ENCODE measurements at regions not wholly inside any gene's neighbourhood (a gene's known extent, or its start where the extent isn't known, plus 50 kb on each side); places are given as distances from the start of the nearest gene placed in this dataset.

GRCh38 chr2:144826105-144826504 lies 306.2 kb upstream of the ZEB2 start:
- Histone ChIP-seq H3K36me3 (replicated peaks in 1 of 2) (no peaks in the 10 kb centered on the region), H3K4me3 (no peak overlapping the region), H3K4me1 (replicated peaks in 1 of 2) (no peaks in the 10 kb centered on the region), H3K27me3 (no peaks in the 10 kb centered on the region), H3K27ac (peak overlapping the region in 2 of 5 donors; percentile 10 to 36), H3K9me3 (replicated peaks in 1 of 3) (peaks cover 0 to 4% (median 0%) of the 10 kb centered on the region in 3 donors)
- 40 to 44% (median 42%) methylated on average over 2 of the region's 2 CpGs for WGBS, 4 donors
- intact Hi-C loops (cut with DNase I), result no loop called here
- no peak for TF ChIP-seq CTCF (IDR thresholded peaks at IDR 0.05)
- TF ChIP-seq POLR2A (IDR thresholded peaks at IDR 0.05), result no peak
- no peak for DNase-seq

- intact Hi-C loops (cut with DNase I), result no loop called here
- 77 to 84% (median 79%) methylated on average over 3 of the region's 3 CpGs for WGBS, 4 donors
Measured at GRCh38 chr2:144825331-144826020, 305.6 kb upstream of the ZEB2 start.

GRCh38 chr2:144824306-144825080 lies 304.6 kb upstream of the ZEB2 start:
- 74 to 87% (median 83%) methylated on average over 3 of the region's 3 CpGs for WGBS, 4 donors
- intact Hi-C loops (cut with DNase I), result no loop called here

More at GRCh38 chr2:144825331-144826020, 305.6 kb upstream of the ZEB2 start:
- no peak overlapping the region for H3K4me3 ChIP-seq
- no peak for TF ChIP-seq CTCF (IDR thresholded peaks at IDR 0.05)
- no peak for TF ChIP-seq POLR2A (IDR thresholded peaks at IDR 0.05)
- peak overlapping the region in 2 of 5 donors; percentile 27 to 47 for H3K27ac ChIP-seq
- no peaks in the 10 kb centered on the region for H3K4me1 ChIP-seq (replicated peaks in 1 of 2)
- DNase-seq, result no peak
- no peaks in the 10 kb centered on the region for H3K36me3 ChIP-seq (replicated peaks in 1 of 2)
- H3K27me3 ChIP-seq, result no peaks in the 10 kb centered on the region
- H3K9me3 ChIP-seq (replicated peaks in 1 of 3), result peaks cover 0 to 4% (median 0%) of the 10 kb centered on the region in 3 donors

More at GRCh38 chr2:144824306-144825080, 304.6 kb upstream of the ZEB2 start:
- Histone ChIP-seq H3K9me3 (replicated peaks in 1 of 3) (peaks cover 0 to 4% (median 0%) of the 10 kb centered on the region in 3 donors), H3K36me3 (replicated peaks in 1 of 2) (no peaks in the 10 kb centered on the region), H3K27ac (peak overlapping the region in 2 of 5 donors; percentile 27 to 47), H3K4me1 (replicated peaks in 1 of 2) (no peaks in the 10 kb centered on the region), H3K27me3 (no peaks in the 10 kb centered on the region), H3K4me3 (no peak overlapping the region)
- TF ChIP-seq POLR2A (IDR thresholded peaks at IDR 0.05), result no peak
- TF ChIP-seq CTCF (IDR thresholded peaks at IDR 0.05), result no peak
- no peak for DNase-seq
